Adrenal gland (tissue), 9 donors: ENCODE measurements at regions not wholly inside any gene's neighbourhood (a gene's known extent, or its start where the extent isn't known, plus 50 kb on each side); places are given as distances from the start of the nearest gene placed in this dataset.

ENCODE experiments used
- DNase-seq, 7 donors: peaks; one replicate each; pipeline ENCODE4 v3.0.0-alpha.2; 2019 to 2020
- H3K27ac ChIP-seq, 5 donors: fragments of 200-600 bp; sonication (generic) in 4 of 5; 1 replicate in 3 of 5; 2 replicates in 2 of 5; pipeline versions ENCODE4 v1.5.1 to v1.8.0; 2016 to 2020; ENCODE audit warnings: mild to moderate bottlenecking in 1 of 5
- H3K27me3 ChIP-seq: fragments of 200-600 bp; 2 replicates; pipeline ENCODE4 v1.8.0; 2021
- H3K36me3 ChIP-seq, 2 donors: fragments of 200-600 bp; replicated peaks in 1 of 2; 1 replicate in 1 of 2; 2 replicates in 1 of 2; pipeline versions ENCODE4 v1.5.1 to v1.8.0; 2018 to 2022
- H3K4me1 ChIP-seq, 2 donors: fragments of 200-600 bp; replicated peaks in 1 of 2; 1 replicate in 1 of 2; 2 replicates in 1 of 2; pipeline versions ENCODE4 v1.5.1 to v1.8.0; 2018 to 2021
- H3K4me3 ChIP-seq, 4 donors: fragments of 200-600 bp; sonication (generic) in 3 of 4; one replicate each; pipeline ENCODE4 v1.5.1; 2016 to 2018
- H3K9me3 ChIP-seq, 3 donors: fragments of 200-600 bp; sonication (generic) in 1 of 3; replicated peaks in 1 of 3; 1 replicate in 2 of 3; 2 replicates in 1 of 3; pipeline versions ENCODE4 v1.5.1 to v1.8.0; 2016 to 2021
- POLR2A ChIP-seq, 2 donors: fragments of 450-650 bp; IDR thresholded peaks; one replicate each; pipeline ENCODE4 v1.6.1; 2017; ENCODE audit warnings: antibody characterized with exemption in 2 of 2, mild to moderate bottlenecking in 2 of 2, moderate library complexity in 1 of 2
- WGBS, 4 donors: extraction: QIAGEN DNeasy Blood & Tissue Kit in 2 of 4; methylation state at CpG; one replicate each; pipeline versions ENCODE4 v1.1.5 to v1.1.7; 2013 to 2017; 5-methylcytosine and 5-hydroxymethylcytosine counted together
- intact Hi-C, 2 donors: fragments of 100-400 bp; cut with DNase I; formaldehyde crosslinking; loops; one replicate each; pipeline versions ENCODE4 v1.14.1 to v1.15.0; 2022 to 2023
- TF ChIP-seq, protein P1 (sequence below), 6 experiments: fragments of 450-650 bp in 4 of 6; fragments of 200-600 bp in 2 of 6; sonication (generic) in 1 of 6; IDR thresholded peaks; 1 replicate in 5 of 6; 2 replicates in 1 of 6; pipeline versions ENCODE4 v1.5.1 to v1.8.0; 2016 to 2021; ENCODE audit warnings: antibody characterized with exemption in 6 of 6, mild to moderate bottlenecking in 2 of 6, moderate library complexity in 1 of 6
- donor health status: healthy with polysubstance abuse.
- donor health status: Bipolar disorder and iron deficiency.
- donor health status: DM: yes; HTN: yes; CAD: no.
- donor health status: DM: no; HTN: no; CAD: no.
- donor health status: DM: no; HTN: no; CAD: no.

- TF ChIP-seq, protein P1, sequence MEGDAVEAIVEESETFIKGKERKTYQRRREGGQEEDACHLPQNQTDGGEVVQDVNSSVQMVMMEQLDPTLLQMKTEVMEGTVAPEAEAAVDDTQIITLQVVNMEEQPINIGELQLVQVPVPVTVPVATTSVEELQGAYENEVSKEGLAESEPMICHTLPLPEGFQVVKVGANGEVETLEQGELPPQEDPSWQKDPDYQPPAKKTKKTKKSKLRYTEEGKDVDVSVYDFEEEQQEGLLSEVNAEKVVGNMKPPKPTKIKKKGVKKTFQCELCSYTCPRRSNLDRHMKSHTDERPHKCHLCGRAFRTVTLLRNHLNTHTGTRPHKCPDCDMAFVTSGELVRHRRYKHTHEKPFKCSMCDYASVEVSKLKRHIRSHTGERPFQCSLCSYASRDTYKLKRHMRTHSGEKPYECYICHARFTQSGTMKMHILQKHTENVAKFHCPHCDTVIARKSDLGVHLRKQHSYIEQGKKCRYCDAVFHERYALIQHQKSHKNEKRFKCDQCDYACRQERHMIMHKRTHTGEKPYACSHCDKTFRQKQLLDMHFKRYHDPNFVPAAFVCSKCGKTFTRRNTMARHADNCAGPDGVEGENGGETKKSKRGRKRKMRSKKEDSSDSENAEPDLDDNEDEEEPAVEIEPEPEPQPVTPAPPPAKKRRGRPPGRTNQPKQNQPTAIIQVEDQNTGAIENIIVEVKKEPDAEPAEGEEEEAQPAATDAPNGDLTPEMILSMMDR (IDR thresholded peaks at IDR 0.05): no peak
- TF ChIP-seq POLR2A (IDR thresholded peaks at IDR 0.05): no peak
- WGBS, 4 donors: 93 to 96% (median 95%) methylated on average over 8 to 9 of the region's 9 CpGs
- no peaks in the 10 kb centered on the region for H3K36me3 ChIP-seq
- H3K27ac ChIP-seq: no peak overlapping the region
- no peak overlapping the region for H3K4me3 ChIP-seq
- intact Hi-C loops: no loop called here
- H3K27me3 ChIP-seq: no peaks in the 10 kb centered on the region
- H3K4me1 ChIP-seq: peaks cover 0 to 8% of the 10 kb centered on the region in 2 donors
- H3K9me3 ChIP-seq: no peaks in the 10 kb centered on the region
- DNase-seq: no peak
Observed at GRCh38 chr5:68428231-68428811, 212.8 kb downstream of the PIK3R1 start.

DNA sequence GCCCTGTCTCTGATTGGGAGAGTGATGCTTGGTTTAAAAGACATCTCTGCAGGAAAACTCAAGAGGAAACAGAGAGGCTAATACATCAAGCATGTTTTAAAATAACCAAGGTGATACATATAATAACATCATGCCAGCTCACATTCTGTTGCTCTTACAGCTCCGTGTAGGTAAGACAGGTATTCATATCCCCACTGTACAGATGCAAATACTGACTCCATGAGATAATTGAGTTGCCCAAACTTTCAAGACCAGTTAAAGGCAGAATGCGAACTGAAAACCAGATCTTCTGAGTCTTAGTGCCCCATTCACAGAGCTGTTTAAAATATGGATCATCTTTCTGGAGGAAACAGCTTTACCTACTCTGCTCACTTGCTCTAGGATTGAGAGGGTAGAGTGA is 214.0 kb downstream of the PIK3R1 start:
- Histone ChIP-seq H3K4me3 (no peak overlapping the region), H3K27me3 (no peaks in the 10 kb centered on the region), H3K36me3 (no peaks in the 10 kb centered on the region), H3K27ac (no peak overlapping the region), H3K4me1 (peaks cover 7 to 18% of the 10 kb centered on the region in 2 donors), H3K9me3 (no peaks in the 10 kb centered on the region)
- intact Hi-C loops: no loop called here
- 80 to 89% (median 82%) methylated on average over 2 of the region's 2 CpGs for WGBS, 4 donors
- DNase-seq: no peak
- no peak for TF ChIP-seq POLR2A (IDR thresholded peaks at IDR 0.05)
- TF ChIP-seq, protein P1 (IDR thresholded peaks at IDR 0.05): no peak

GRCh38 chr5:68430279-68430678 is 214.7 kb downstream of the PIK3R1 start:
- Histone ChIP-seq H3K4me3 (no peak overlapping the region), H3K27me3 (no peaks in the 10 kb centered on the region), H3K36me3 (no peaks in the 10 kb centered on the region), H3K4me1 (peaks cover 7 to 20% of the 10 kb centered on the region in 2 donors), H3K9me3 (no peaks in the 10 kb centered on the region), H3K27ac (no peak overlapping the region)
- no peak for TF ChIP-seq POLR2A (IDR thresholded peaks at IDR 0.05)
- TF ChIP-seq, protein P1 (IDR thresholded peaks at IDR 0.05): no peak
- DNase-seq: no peak
- WGBS, 4 donors: 24 to 66% (median 54%) methylated on average over 1 of the region's 1 CpG
- intact Hi-C loops: no loop called here

- H3K27ac ChIP-seq: no peak overlapping the region
- H3K36me3 ChIP-seq: no peaks in the 10 kb centered on the region
- no peaks in the 10 kb centered on the region for H3K9me3 ChIP-seq
- TF ChIP-seq POLR2A (IDR thresholded peaks at IDR 0.05): no peak
- TF ChIP-seq, protein P1 (IDR thresholded peaks at IDR 0.05): no peak
- no peak for DNase-seq
- peaks cover 7 to 19% of the 10 kb centered on the region in 2 donors for H3K4me1 ChIP-seq
- no peak overlapping the region for H3K4me3 ChIP-seq
- intact Hi-C loops: no loop called here
- 90 to 100% (median 99%) methylated on average over 1 of the region's 1 CpG for WGBS, 4 donors
- no peaks in the 10 kb centered on the region for H3K27me3 ChIP-seq
Observed at GRCh38 chr5:68431186-68431585, 215.6 kb downstream of the PIK3R1 start.
